GM23338 (cell line): ENCODE measurements at regions not wholly inside any gene's neighbourhood (a gene's known extent, or its start where the extent isn't known, plus 50 kb on each side); places are given as distances from the start of the nearest gene placed in this dataset.

Source experiments
- ATAC-seq: fragments of 200-7000 bp; cut with Tn5 transposase; 3 replicates; pipeline ENCODE4 v1.9.1; 2020
- DNase-seq: peaks from one replicate; pipeline ENCODE4 v3.0.0-alpha.2; 2015; ENCODE audit warnings: low spot score
- H2AFZ ChIP-seq: fragments of 200-600 bp; sonication (generic); 2 replicates; pipeline ENCODE4 v1.8.0; 2016; ENCODE audit warnings: antibody characterized with exemption, mild to moderate bottlenecking, moderate library complexity
- H3F3A ChIP-seq: fragments of 200-600 bp; sonication (generic); replicated peaks from 2 replicates; pipeline ENCODE4 v1.8.0; 2017; ENCODE audit warnings: antibody characterized with exemption, mixed run types, low read depth
- H3K27ac ChIP-seq: fragments of 200-600 bp; sonication (generic); 2 replicates; pipeline ENCODE4 v1.6.1; 2016; ENCODE audit warnings: low read depth
- H3K27me3 ChIP-seq: fragments of 200-600 bp; sonication (generic); 2 replicates; pipeline ENCODE4 v1.8.0; 2016; ENCODE audit warnings: mild to moderate bottlenecking, mixed run types, moderate library complexity; ENCODE audit not compliant: insufficient read depth
- H3K36me3 ChIP-seq: fragments of 200-600 bp; sonication (generic); 2 replicates; pipeline ENCODE4 v1.8.0; 2016; ENCODE audit warnings: mild to moderate bottlenecking; ENCODE audit not compliant: insufficient read depth
- H3K4me1 ChIP-seq: fragments of 200-600 bp; sonication (generic); 2 replicates; pipeline ENCODE4 v1.8.0; 2016; ENCODE audit warnings: mild to moderate bottlenecking, moderate library complexity; ENCODE audit not compliant: insufficient read depth
- H3K4me2 ChIP-seq: fragments of 200-600 bp; sonication (generic); 2 replicates; pipeline ENCODE4 v1.7.1; 2017; ENCODE audit warnings: mixed run types
- H3K4me3 ChIP-seq: fragments of 200-600 bp; sonication (generic); 2 replicates; pipeline ENCODE4 v1.6.1; 2016; ENCODE audit warnings: mixed run types
- H3K79me2 ChIP-seq: fragments of 200-600 bp; sonication (generic); replicated peaks from 2 replicates; pipeline ENCODE4 v1.8.0; 2017; ENCODE audit warnings: mild to moderate bottlenecking; ENCODE audit not compliant: insufficient read depth
- H3K9me2 ChIP-seq: fragments of 200-600 bp; sonication (generic); 2 replicates; pipeline ENCODE4 v1.8.0; 2017; ENCODE audit not compliant: insufficient read depth
- H4K20me1 ChIP-seq: fragments of 200-600 bp; sonication (generic); replicated peaks from 2 replicates; pipeline ENCODE4 v1.8.0; 2017; ENCODE audit warnings: mild to moderate bottlenecking; ENCODE audit not compliant: insufficient read depth
- H3K27ac Mint-ChIP-seq: 2 replicates; pipeline ENCODE4 v1.8.0; 2020; ENCODE audit warnings: inconsistent platforms, mild to moderate bottlenecking, moderate library complexity, mixed read lengths
- H3K27me3 Mint-ChIP-seq: 3 replicates; pipeline ENCODE4 v1.8.0; 2022; ENCODE audit warnings: low read depth, mild to moderate bottlenecking, moderate library complexity, mixed read lengths, inconsistent platforms; ENCODE audit not compliant: insufficient read depth, poor library complexity
- H3K36me3 Mint-ChIP-seq: 3 replicates; pipeline ENCODE4 v1.8.0; 2021; ENCODE audit warnings: low read depth, mild to moderate bottlenecking, inconsistent platforms, moderate library complexity, mixed read lengths
- H3K4me1 Mint-ChIP-seq: 3 replicates; pipeline ENCODE4 v1.8.0; 2020; ENCODE audit warnings: mild to moderate bottlenecking, inconsistent platforms, mixed read lengths
- H3K4me3 Mint-ChIP-seq: 3 replicates; pipeline ENCODE4 v1.8.0; 2021; ENCODE audit warnings: moderate library complexity, mild to moderate bottlenecking, inconsistent platforms, mixed read lengths
- H3K9me3 Mint-ChIP-seq: 3 replicates; pipeline ENCODE4 v1.8.0; 2020; ENCODE audit warnings: moderate library complexity, mild to moderate bottlenecking, inconsistent platforms, mixed read lengths
- CREB1 ChIP-seq: fragments of 250-450 bp; sonication (Bioruptor Pico); IDR thresholded peaks from 2 replicates; pipeline ENCODE4 v1.5.0; 2020; ENCODE audit warnings: low read depth, mild to moderate bottlenecking, moderate library complexity
- CTCF ChIP-seq, 2 experiments: fragments of 200-600 bp in 1 of 2; sonication (generic) in 1 of 2; conservative IDR thresholded peaks; 2 replicates each; pipeline versions ENCODE4 v1.5.1 to v1.6.1; 2016 to 2017; ENCODE audit warnings: antibody characterized with exemption in 2 of 2, low read depth in 2 of 2, mild to moderate bottlenecking in 2 of 2, moderate library complexity in 1 of 2
- ETS1 ChIP-seq: IDR thresholded peaks from 2 replicates; pipeline ENCODE4 v1.6.1; 2016; ENCODE audit warnings: antibody characterized with exemption
- EZH2 ChIP-seq: fragments of 200-600 bp; sonication (generic); IDR thresholded peaks from one replicate; pipeline ENCODE4 v1.8.0; 2017; ENCODE audit warnings: antibody characterized with exemption, mild to moderate bottlenecking, low read depth; ENCODE audit not compliant: unreplicated experiment
- EZH2phosphoT487 ChIP-seq: fragments of 200-600 bp; sonication (generic); IDR thresholded peaks from one replicate; pipeline ENCODE4 v1.8.1; 2018; ENCODE audit warnings: antibody characterized with exemption; ENCODE audit not compliant: unreplicated experiment
- JUNB ChIP-seq: IDR thresholded peaks from one replicate; pipeline ENCODE4 v1.6.1; 2016; ENCODE audit warnings: antibody characterized with exemption; ENCODE audit not compliant: unreplicated experiment
- NANOG ChIP-seq: IDR thresholded peaks from 2 replicates; pipeline ENCODE4 v1.6.1; 2016; ENCODE audit warnings: antibody characterized with exemption, borderline replicate concordance
- POLR2AphosphoS5 ChIP-seq: IDR thresholded peaks from 2 replicates; pipeline ENCODE4 v1.6.1; 2016; ENCODE audit warnings: antibody characterized with exemption, low read depth
- REST ChIP-seq: IDR thresholded peaks from one replicate; pipeline ENCODE4 v1.6.1; 2018; ENCODE audit warnings: antibody characterized with exemption; ENCODE audit not compliant: unreplicated experiment
- STAT1 ChIP-seq: IDR thresholded peaks from one replicate; pipeline ENCODE4 v1.6.1; 2016; ENCODE audit warnings: antibody characterized with exemption; ENCODE audit not compliant: unreplicated experiment
- ZNF114 ChIP-seq: fragments of 250-450 bp; sonication (Bioruptor Pico); IDR thresholded peaks from 2 replicates; pipeline ENCODE4 v1.5.0; 2020; ENCODE audit warnings: mild to moderate bottlenecking, moderate library complexity
- ZNF331 ChIP-seq: fragments of 250-450 bp; sonication (Bioruptor Pico); IDR thresholded peaks from 2 replicates; pipeline ENCODE4 v1.5.0; 2020; ENCODE audit warnings: low read depth, mild to moderate bottlenecking, moderate library complexity
- TF ChIP-seq, protein P1 (sequence below): fragments of 250-450 bp; sonication (Bioruptor Pico); IDR thresholded peaks from 2 replicates; pipeline ENCODE4 v1.5.0; 2020; ENCODE audit warnings: mild to moderate bottlenecking, moderate library complexity

DNA sequence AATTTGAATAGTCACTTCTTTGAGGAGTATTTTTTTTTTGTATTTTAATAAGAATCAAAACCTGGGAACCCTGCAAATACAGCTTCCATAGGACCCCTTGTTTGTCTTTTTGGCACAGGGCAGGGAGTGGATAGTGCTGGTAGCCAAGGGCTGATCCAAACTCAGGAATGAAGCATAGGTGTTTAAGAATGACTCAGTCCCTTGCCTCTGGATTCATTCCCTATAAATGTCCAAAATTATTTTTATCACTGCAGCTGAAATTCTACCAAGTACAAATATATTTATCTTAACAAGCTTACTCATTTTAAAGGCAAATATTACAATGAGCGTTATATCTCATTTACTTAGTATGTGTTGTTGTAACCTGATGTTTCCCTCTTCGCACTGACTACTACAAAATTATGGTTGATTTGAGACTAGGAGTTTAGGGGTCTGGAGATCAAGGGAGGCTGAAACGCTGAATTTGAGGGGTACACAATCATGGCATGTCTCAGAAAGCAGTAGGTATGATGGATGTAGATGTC lies 278.6 kb upstream of the LYPLAL1 start:
- H3K27ac Mint-ChIP-seq, result no peak overlapping the region
- Histone ChIP-seq H3K4me3 (no peak overlapping the region), H3K9me2 (no peaks in the 10 kb centered on the region; the same call in 1 of the 2 replicates), H3F3A (no peaks in the 10 kb centered on the region), H4K20me1 (no peaks in the 10 kb centered on the region), H3K79me2 (no peaks in the 10 kb centered on the region), H3K36me3 (no peaks in the 10 kb centered on the region), H3K27ac (no peak overlapping the region), H3K4me1 (no peaks in the 10 kb centered on the region), H2AFZ (no peak overlapping the region), H3K4me2 (no peak overlapping the region), H3K27me3 (no peaks in the 10 kb centered on the region)
- no peaks in the 10 kb centered on the region for H3K4me1 Mint-ChIP-seq
- H3K9me3 Mint-ChIP-seq, result no peaks in the 10 kb centered on the region
- ATAC-seq, result no peak
- H3K4me3 Mint-ChIP-seq, result no peak overlapping the region
- H3K36me3 Mint-ChIP-seq, result no peaks in the 10 kb centered on the region
- DNase-seq, result no peak
- TF ChIP-seq EZH2phosphoT487, result no peak
- no peak for TF ChIP-seq CREB1 (CRISPR knock-in tag)
- no peak for TF ChIP-seq CTCF (conservative IDR thresholded peaks at IDR 0.05; ENCODE audit: low read depth in 2 of 2)
- TF ChIP-seq STAT1, result no peak
- TF ChIP-seq ZNF114 (CRISPR knock-in tag), result no peak
- no peak for TF ChIP-seq NANOG
- TF ChIP-seq ETS1, result no peak
- TF ChIP-seq, protein P1, sequence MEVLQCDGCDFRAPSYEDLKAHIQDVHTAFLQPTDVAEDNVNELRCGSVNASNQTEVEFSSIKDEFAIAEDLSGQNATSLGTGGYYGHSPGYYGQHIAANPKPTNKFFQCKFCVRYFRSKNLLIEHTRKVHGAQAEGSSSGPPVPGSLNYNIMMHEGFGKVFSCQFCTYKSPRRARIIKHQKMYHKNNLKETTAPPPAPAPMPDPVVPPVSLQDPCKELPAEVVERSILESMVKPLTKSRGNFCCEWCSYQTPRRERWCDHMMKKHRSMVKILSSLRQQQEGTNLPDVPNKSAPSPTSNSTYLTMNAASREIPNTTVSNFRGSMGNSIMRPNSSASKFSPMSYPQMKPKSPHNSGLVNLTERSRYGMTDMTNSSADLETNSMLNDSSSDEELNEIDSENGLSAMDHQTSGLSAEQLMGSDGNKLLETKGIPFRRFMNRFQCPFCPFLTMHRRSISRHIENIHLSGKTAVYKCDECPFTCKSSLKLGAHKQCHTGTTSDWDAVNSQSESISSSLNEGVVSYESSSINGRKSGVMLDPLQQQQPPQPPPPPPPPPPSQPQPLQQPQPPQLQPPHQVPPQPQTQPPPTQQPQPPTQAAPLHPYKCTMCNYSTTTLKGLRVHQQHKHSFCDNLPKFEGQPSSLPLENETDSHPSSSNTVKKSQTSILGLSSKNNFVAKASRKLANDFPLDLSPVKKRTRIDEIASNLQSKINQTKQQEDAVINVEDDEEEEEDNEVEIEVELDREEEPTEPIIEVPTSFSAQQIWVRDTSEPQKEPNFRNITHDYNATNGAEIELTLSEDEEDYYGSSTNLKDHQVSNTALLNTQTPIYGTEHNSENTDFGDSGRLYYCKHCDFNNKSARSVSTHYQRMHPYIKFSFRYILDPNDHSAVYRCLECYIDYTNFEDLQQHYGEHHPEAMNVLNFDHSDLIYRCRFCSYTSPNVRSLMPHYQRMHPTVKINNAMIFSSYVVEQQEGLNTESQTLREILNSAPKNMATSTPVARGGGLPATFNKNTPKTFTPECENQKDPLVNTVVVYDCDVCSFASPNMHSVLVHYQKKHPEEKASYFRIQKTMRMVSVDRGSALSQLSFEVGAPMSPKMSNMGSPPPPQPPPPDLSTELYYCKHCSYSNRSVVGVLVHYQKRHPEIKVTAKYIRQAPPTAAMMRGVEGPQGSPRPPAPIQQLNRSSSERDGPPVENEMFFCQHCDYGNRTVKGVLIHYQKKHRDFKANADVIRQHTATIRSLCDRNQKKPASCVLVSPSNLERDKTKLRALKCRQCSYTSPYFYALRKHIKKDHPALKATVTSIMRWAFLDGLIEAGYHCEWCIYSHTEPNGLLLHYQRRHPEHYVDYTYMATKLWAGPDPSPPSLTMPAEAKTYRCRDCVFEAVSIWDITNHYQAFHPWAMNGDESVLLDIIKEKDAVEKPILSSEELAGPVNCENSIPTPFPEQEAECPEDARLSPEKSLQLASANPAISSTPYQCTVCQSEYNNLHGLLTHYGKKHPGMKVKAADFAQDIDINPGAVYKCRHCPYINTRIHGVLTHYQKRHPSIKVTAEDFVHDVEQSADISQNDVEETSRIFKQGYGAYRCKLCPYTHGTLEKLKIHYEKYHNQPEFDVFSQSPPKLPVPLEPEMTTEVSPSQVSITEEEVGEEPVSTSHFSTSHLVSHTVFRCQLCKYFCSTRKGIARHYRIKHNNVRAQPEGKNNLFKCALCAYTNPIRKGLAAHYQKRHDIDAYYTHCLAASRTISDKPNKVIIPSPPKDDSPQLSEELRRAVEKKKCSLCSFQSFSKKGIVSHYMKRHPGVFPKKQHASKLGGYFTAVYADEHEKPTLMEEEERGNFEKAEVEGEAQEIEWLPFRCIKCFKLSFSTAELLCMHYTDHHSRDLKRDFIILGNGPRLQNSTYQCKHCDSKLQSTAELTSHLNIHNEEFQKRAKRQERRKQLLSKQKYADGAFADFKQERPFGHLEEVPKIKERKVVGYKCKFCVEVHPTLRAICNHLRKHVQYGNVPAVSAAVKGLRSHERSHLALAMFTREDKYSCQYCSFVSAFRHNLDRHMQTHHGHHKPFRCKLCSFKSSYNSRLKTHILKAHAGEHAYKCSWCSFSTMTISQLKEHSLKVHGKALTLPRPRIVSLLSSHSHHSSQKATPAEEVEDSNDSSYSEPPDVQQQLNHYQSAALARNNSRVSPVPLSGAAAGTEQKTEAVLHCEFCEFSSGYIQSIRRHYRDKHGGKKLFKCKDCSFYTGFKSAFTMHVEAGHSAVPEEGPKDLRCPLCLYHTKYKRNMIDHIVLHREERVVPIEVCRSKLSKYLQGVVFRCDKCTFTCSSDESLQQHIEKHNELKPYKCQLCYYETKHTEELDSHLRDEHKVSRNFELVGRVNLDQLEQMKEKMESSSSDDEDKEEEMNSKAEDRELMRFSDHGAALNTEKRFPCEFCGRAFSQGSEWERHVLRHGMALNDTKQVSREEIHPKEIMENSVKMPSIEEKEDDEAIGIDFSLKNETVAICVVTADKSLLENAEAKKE (CRISPR knock-in tag), result no peak
- TF ChIP-seq EZH2, result no peak
- no peak for TF ChIP-seq ZNF331 (CRISPR knock-in tag)
- TF ChIP-seq JUNB, result no peak
- TF ChIP-seq REST, result no peak
- TF ChIP-seq POLR2AphosphoS5, result no peak
- H3K27me3 Mint-ChIP-seq, result peaks cover 1% of the 10 kb centered on the region
